Activated naive CD4-positive, alpha-beta T cell (primary cell): ENCODE measurements at regions not wholly inside any gene's neighbourhood (a gene's known extent, or its start where the extent isn't known, plus 50 kb on each side); places are given as distances from the start of the nearest gene placed in this dataset.

ENCODE experiments used
- DNase-seq, 4 experiments: peaks; one replicate each; lab custom pipeline; 2025; lab: John Stamatoyannopoulos, UW

DNA sequence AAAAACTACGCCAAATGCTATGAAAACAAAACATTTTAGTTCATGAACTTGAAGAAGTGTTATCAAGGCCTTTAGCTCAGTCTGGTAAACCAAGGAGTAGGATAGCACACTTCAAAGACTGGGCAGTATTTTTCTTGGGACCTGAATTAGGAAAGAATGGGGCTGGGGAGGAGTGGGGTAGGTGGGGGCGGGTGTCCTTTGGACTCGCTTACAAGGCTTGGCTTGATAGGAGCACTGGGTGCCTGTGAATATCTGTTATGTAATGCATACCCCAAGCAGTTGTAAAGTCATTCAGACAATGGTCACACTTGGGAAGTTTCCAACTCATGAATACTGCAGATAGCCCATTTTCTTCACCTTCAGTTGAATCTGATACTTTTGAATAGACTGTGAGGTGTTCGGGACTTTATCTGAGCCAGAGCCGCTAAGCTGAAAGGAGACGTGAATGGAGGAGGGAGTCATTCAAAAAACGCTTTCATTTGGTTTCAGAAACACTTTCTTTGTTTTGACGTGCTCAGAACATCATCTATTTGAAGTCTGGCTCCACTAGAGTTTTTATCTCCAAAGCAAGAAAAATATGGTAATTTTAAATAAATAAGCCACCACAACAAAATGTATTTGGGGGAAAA, 70.1 kb upstream of the FAM204A start:
- DNase-seq = no peak

DNA sequence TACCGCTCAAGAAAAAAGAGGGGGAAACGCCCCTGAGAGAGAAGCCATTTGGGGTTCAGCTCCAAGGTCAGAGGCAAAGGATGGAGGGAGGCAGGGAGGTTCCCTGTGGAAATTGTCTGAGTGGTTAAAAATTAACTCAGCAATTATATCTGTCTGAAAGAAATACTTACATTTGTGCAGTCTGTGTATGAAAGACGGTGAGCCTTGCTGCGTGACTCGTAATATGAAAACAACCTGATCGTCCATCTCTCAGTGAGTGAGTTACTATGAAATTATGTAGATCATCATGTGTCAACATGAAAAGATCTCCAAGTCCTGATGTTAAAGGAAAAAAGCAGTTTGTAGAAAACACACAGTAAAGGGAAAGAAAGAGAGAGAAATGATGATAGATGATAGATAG, 67.2 kb upstream of the FAM204A start:
- no peak for DNase-seq

DNA sequence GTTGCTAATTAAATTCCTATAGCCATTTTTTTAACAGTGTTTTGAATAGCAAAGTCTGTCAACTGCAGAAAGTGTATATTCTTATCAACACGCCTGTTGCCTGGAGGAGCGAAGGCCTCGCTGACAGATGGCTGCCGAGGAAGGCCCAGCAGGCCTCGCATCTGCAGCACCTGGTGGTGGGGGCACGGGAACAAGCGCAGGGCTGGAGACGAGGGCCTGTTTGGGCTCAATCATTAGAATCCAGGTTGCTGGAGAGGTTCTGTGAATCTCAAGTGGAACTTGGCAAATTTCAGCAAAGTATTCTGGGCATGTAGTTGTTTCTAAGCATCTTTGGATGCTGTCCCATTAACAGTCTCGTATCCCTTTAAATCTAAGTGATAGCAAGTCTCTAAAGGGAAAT, 66.1 kb upstream of the FAM204A start:
- DNase-seq = no peak

DNA sequence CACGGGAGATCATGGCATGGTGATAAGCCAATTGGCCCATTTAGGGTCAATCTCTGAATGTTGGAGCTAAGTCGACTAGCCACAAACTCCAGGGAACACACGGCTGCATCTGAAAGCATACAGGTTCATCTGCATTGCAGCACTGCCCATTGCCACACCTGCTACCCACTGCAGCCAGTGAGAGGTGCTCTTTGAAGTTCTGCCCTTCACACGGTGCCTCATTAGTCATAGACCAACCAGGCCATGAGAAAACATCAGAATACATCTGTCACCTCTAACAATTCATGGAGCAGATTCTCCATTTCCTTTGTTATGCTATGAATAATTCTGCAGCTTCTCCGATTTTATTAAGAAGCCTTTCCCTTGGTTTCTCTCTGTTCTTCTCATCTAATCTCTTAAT, 65.7 kb upstream of the FAM204A start:
- no peak for DNase-seq

DNA sequence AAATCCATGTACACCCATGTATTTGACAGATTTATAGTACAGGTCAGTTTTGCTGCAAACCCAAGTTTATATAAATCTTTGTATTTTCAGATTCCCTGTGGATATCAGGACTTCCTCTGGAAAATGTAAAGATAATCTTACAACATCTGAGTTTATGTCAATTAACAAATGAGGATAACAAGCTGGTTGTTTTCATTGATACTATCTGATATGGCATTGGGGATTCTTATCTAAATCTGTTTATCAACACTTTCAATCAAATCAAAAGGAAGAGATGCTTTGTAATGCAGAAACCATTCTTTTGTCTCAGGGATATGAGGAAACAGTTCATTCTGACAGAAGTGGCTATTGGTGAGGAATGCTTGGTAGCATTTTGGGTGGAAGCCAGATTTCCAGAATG, 64.9 kb upstream of the FAM204A start:
- DNase-seq = no peak

DNA sequence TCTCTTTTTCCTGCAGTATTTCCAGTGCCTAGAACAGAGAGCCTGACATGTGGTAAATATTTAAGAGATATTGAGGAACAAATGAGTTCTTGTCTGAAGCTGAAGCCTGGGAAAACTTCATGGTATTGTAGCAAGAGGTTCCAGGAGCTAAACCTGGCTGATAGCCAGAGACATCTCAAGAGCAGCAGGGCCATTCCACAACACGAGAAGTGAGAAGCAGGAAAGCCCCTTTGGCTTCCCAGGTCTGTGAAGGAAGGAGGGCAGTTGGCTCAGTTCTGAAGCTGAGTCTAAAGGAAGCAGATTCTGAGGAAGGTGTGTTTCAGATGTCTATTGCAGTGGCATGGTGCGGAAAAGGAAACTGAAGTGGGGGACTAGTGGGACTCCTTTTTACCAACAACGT, 63.8 kb upstream of the FAM204A start:
- no peak for DNase-seq

DNA sequence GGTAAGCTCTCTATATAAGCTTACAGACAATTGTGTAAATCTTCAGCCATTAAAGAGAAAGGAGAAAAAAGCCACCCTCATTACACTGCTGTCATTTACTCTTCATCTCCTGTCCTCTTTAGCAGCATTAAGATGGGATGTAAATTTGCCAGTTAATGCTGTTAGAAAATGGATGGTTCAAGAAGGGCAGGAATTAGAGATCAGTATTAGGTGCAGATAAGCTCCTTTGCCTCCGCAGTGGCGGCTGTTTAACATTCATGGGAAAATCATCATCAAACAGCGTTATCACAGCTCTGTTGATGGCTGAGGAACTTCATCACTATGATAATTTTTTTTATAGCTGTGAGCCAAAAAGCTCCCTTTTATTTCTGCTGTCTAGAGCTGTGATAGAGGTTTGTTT, 61.8 kb upstream of the FAM204A start:
- no peak for DNase-seq

DNA sequence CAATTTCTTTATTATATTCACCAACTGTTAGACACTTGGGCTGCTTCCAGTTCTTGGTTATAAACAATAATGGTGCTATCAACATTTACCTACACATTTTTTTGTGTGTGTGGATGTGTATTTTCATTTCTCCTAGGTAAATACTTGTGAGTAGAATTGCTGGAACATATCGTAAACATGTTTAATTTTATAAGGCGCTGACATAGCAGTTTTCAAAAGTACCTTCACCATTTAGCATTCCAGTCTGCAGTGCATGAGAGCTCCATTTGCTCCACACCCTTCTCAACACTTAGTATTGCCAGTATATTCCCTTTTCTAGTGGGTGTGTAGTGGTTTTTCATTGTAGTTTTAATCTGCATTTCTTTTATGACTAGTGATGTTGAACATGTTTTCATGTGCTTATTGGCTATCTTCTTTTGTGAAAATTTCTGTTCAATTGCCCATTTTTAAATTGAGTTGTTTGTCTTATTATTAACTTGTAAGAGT, 59.6 kb upstream of the FAM204A start:
- DNase-seq = no peak

DNA sequence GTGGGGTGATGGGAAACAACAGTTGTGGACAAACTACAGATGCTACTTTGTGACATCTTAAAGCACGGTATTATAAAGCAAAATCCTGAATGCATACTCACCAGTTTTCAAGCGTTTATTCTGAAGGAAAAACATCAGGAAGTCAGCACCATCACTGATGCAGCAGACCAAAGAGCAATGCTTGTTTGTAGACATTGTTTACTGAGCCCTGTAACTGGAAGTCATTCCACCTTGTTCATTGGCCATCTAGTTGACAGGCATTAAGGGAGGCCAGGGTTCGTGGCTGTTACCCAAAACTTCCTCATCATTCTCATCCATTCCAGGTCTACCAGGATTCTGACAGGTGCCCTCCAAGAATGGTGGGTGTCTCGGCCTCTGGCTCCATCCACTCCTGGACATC, 55.3 kb upstream of the FAM204A start:
- no peak for DNase-seq

DNA sequence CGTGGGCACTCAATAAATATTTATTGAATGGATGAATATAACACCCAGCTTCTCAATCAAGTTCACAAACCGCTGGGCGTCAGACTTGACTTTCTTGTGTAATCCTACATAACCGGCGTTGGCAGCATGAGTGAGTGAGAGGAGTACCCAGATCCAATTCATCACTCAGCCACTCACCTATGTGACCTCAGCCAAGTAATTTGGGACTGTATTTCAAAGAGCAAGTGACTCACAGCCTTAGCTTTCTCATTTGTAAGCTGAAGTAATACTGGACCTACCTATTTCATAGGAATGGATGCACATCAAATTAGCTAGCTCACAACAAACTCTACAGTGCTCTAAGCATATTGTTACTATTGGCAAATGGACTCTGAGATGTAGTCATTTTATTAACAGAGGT, 53.8 kb upstream of the FAM204A start:
- no peak for DNase-seq

DNA sequence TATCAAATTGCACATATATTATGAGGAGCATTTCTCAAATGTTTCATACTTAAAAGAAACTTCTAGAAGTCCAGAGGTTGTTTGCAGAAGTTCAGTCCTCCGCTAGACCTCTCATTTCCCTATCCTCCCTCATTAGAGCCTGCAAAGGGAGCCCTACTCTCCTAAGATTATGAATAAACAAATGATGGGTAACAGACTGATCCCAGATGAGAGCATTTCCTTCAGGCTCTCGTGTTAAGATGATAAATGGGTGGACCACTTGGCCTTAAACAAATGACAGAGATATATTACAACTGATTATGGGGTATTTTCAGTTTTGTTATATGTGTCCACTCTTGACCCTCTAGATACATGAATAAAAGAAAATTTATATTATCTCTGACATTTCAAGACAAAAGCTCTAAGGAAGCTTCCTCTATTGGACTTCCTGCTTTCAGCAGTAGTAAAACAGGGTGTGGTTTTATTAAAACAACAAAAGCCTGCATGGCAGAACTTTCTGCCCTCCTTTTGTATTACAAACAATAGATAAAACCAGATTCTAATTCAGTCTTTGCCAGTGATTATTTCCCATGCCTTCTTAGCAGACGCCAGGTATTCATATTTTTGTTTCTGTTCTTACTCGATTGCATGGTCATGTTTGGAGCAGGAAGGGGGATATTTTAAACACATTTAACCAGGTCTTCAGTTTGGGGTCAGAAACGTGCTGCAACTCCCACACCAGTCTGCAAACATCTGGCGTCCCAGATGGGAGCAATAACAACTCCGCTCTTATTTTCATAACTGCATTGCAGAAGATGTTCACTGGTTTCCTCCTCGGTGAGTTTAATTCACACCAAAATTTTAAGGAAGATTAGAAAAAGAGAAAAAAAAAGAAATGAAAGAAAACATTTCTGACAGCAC, 52.4 kb upstream of the FAM204A start:
- DNase-seq = no peak

DNA sequence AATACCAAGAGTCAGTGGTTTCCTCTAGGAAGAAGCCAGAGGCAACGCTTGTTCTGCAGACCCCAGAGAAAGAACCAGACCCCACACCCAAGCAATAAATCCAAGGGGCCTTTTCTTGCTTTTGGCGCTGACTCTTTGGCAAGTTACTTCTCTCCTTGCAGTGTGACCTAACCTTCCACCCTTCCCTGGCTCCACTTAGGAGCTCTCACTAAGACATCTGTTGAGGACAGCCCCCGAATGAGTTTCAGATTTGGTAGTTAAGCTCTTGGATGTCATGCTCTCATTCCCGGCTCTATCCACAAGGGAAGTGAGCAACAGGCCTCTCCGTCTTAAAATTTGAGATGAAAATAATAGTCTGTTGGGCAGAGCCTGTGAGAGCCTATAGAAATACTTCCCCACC, 50.6 kb upstream of the FAM204A start:
- DNase-seq = no peak
